Ectodermal cell (in vitro differentiated cells): ENCODE measurements at regions not wholly inside any gene's neighbourhood (a gene's known extent, or its start where the extent isn't known, plus 50 kb on each side); places are given as distances from the start of the nearest gene placed in this dataset.

Source experiments
- H3K27ac ChIP-seq: 2 replicates; pipeline ENCODE4 v1.7.0; 2013; ENCODE audit warnings: mild to moderate bottlenecking, low read depth, low read length; ENCODE audit not compliant: insufficient read depth, poor library complexity, severe bottlenecking
- H3K27me3 ChIP-seq: 2 replicates; pipeline ENCODE4 v1.7.0; 2013; ENCODE audit warnings: mild to moderate bottlenecking, low read length; ENCODE audit not compliant: insufficient read depth, control insufficient read depth, poor library complexity, severe bottlenecking
- H3K36me3 ChIP-seq: one replicate; pipeline ENCODE4 v1.7.0; 2013; ENCODE audit warnings: low read length; ENCODE audit not compliant: control insufficient read depth, insufficient read depth
- H3K4me1 ChIP-seq: one replicate; pipeline ENCODE4 v1.7.0; 2013; ENCODE audit warnings: low read length; ENCODE audit not compliant: control insufficient read depth, insufficient read depth
- H3K4me3 ChIP-seq: 2 replicates; pipeline ENCODE4 v1.7.0; 2013; ENCODE audit warnings: low read depth, low read length, control low read depth; ENCODE audit not compliant: insufficient read depth
- H3K9me3 ChIP-seq: 2 replicates; pipeline ENCODE4 v1.7.0; 2013; ENCODE audit warnings: mild to moderate bottlenecking, low read length, moderate library complexity; ENCODE audit not compliant: control insufficient read depth
- WGBS, 2 experiments: methylation state at CpG; one replicate each; pipeline ENCODE4 v1.1.7; 2013; ENCODE audit warnings: missing lambda C conversion rate in 2 of 2; 5-methylcytosine and 5-hydroxymethylcytosine counted together

DNA sequence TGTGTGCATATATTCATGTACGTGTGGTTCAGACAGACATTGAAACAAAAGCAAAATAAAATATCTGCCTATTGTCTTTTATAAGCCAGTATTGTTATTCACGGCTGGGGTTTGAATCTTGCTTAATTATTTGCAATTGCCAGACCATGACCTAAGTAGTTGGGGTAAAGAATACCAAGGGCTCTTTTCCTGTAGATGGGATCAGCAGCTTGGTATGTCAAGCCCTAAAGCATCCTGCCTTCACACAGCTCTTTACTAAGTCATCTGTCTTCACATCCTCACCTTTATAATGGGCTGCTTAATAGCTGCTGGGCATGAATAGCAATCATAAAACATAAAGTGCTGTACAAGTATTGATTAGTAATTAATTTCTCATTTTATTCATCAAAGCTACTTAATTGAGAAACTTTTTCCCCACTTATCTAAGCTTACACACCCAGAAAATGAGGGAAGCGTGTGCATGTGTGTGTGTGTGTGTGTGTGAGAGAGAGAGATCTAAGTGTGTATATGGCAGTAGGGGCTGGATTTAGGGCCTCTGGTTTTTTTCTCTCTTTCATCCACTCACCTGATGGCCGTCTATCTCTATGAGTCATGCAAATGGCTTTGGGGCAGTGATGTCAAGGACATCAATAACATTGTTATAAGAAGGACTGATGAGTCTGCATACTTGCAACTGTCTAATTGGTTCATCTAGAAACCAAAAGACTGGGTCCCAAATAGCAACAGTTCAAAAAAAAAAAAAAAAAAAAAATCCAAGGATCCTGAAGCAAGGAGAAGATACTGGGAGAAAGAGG lies 244.1 kb upstream of the TNP1 start:
- WGBS, 2 experiments = 90 to 95% methylated on average over 3 to 4 of the region's 4 CpGs
- Histone ChIP-seq H3K9me3 (no peaks in the 10 kb centered on the region), H3K4me3 (no peak overlapping the region), H3K27ac (no peak overlapping the region), H3K36me3 (no peaks in the 10 kb centered on the region), H3K27me3 (no peaks in the 10 kb centered on the region), H3K4me1 (no peaks in the 10 kb centered on the region)

DNA sequence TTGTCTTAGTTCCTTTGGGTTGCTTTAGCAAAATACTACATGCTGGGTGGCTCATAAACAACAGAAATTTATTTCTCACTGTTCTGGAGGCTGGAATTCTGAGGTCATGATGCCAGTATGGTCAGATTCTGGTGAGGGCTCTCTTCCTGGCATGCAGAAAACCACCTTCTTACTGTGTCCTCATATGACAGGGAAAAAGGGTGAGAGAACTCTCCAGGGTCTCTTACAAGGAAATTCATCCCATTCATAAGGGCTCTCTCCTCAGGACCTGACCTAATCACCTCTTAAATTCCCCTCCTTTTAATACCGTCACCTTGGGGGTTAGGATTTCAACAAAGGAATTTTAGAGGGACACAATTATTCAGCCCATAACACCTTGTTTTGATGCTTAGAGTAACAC lies 243.1 kb upstream of the TNP1 start:
- 67 to 83% methylated on average over 1 of the region's 1 CpG for WGBS, 2 experiments

DNA sequence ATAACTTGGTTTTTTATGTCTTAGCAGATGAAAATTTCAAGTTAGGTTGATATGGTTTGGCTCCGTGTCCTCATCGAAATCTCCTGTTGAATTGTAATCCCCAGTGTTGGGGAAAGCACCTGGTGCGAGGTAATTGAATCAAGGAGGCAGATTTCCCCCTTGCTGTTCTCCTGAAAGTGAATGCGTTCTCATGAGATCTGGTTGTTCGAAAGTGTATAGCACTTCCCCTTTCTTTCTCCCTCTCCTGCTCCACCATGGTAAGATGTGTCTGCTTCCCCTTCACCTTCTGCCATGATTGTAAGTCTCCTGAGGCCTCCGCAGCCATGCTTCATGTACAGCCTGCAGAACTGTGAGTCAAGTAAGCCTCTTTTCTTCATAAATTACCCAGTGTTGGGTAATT lies 242.1 kb upstream of the TNP1 start:
- Histone ChIP-seq H3K4me1 (no peaks in the 10 kb centered on the region), H3K27ac (no peak overlapping the region), H3K27me3 (no peaks in the 10 kb centered on the region), H3K4me3 (no peak overlapping the region), H3K36me3 (no peaks in the 10 kb centered on the region), H3K9me3 (no peaks in the 10 kb centered on the region)
- 93 to 96% methylated on average over 6 of the region's 6 CpGs for WGBS, 2 experiments

More for the DNA sequence above, 243.1 kb upstream of the TNP1 start:
- Histone ChIP-seq H3K9me3 (no peaks in the 10 kb centered on the region), H3K4me3 (no peak overlapping the region), H3K27ac (no peak overlapping the region), H3K4me1 (no peaks in the 10 kb centered on the region), H3K27me3 (no peaks in the 10 kb centered on the region), H3K36me3 (no peaks in the 10 kb centered on the region)

DNA sequence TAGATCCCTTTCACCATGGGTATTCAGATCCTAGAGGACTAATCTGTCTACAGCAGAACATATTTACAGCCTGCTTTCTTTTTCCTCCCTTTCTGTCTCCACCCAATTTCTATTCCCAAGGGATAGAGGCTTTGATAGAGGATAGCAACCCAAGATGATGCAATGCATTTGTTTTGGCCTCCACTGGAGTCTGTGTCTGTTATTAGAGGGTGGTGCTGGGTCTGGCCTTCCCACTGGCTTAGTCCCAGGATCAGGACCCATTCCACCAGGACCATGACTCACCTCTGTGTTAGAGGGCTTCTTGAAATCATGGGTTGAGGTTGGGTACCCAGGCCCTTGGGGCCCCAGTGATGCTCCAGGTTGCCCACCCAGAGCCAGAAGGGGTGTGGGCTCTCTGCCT lies 239.7 kb upstream of the TNP1 start:
- Histone ChIP-seq H3K27ac (no peak overlapping the region), H3K4me1 (no peaks in the 10 kb centered on the region), H3K36me3 (no peaks in the 10 kb centered on the region), H3K27me3 (no peaks in the 10 kb centered on the region), H3K4me3 (no peak overlapping the region), H3K9me3 (no peaks in the 10 kb centered on the region)

DNA sequence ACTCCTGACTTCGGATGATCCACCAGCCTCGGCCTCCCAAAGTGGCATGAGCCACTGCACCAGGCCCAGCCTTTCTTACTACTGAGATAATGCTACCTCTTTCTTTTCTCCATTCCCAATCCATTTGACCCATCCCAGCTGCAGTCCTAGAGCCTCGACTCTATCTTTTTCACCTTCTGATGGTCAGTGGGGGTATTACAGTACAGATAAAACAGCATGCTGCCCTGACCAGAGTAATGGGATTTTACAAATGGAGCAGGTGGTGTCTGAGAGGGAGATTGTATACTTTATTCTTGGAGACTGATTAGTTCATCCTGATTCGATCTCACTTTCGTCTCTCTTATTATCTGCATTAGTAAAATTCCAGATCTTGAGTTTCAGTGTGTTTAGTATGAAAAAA lies 238.6 kb upstream of the TNP1 start:
- H3K9me3 ChIP-seq = no peaks in the 10 kb centered on the region
- no peaks in the 10 kb centered on the region for H3K36me3 ChIP-seq
- 95 to 97% methylated on average over 5 of the region's 5 CpGs for WGBS, 2 experiments
- no peak overlapping the region for H3K4me3 ChIP-seq
- no peaks in the 10 kb centered on the region for H3K27me3 ChIP-seq
- no peaks in the 10 kb centered on the region for H3K4me1 ChIP-seq
- no peak overlapping the region for H3K27ac ChIP-seq

DNA sequence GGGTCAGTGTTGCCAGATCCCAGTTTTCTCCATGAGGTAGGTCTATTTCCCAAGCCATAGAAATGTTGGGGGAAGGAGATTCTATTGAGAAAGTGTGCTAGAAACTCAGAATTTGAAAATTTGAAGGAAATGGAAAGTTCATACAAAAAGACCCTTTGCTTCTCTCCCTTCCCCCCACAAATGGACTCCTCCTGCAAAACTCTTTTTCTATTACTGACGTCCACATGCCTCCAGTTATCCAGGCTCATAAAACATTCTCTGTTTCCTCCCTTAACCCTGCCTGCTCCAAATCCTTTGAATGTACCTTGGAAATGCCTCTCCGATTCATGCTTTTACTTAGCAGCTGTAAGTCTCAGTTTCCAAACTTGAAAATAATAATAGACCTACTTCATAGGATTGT lies 237.5 kb upstream of the TNP1 start:
- H3K9me3 ChIP-seq = no peaks in the 10 kb centered on the region
- no peaks in the 10 kb centered on the region for H3K27me3 ChIP-seq
- H3K36me3 ChIP-seq = no peaks in the 10 kb centered on the region
- 91 to 94% methylated on average over 2 of the region's 2 CpGs for WGBS, 2 experiments
- no peaks in the 10 kb centered on the region for H3K4me1 ChIP-seq
- no peak overlapping the region for H3K27ac ChIP-seq
- H3K4me3 ChIP-seq = no peak overlapping the region

DNA sequence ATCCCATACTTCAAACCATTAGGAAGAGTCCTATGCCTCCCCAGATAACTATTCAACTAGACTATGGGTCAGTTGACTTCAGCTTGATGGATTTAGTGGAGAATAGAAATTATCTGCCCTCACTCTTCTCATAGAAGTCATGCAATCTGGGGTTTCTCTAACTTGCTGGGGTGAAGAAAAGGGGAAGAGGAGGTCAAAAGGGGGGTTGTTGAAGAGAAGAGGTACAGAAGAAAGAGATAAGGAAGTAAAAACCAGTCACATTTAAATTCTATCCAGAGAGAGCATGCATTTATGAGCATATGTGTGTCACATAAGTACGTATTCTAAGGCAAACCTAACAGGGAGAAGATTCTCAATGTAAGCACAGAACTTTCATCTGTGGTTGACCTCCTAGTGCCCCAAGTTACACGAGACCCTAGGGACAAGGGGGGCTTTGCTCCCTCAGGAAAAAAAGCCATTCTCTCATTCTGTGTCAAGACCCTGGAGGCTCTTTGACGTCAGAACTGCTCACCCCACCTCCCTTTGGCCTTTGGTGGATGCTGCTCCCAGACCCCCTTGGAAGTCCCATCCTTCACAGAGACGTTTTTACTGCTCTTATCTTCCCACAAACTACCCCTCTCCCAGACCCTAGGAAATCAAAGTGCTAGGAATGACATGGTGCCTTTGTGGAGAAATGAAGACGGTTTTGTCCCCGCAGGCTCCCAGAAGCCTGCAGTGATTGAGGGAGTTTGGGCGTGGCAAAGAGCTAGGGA lies 236.8 kb upstream of the TNP1 start:
- Histone ChIP-seq H3K27me3 (no peaks in the 10 kb centered on the region), H3K36me3 (no peaks in the 10 kb centered on the region), H3K4me3 (no peak overlapping the region), H3K27ac (no peak overlapping the region), H3K9me3 (no peaks in the 10 kb centered on the region), H3K4me1 (no peaks in the 10 kb centered on the region)
- WGBS, 2 experiments = 86 to 92% methylated on average over 7 of the region's 7 CpGs

DNA sequence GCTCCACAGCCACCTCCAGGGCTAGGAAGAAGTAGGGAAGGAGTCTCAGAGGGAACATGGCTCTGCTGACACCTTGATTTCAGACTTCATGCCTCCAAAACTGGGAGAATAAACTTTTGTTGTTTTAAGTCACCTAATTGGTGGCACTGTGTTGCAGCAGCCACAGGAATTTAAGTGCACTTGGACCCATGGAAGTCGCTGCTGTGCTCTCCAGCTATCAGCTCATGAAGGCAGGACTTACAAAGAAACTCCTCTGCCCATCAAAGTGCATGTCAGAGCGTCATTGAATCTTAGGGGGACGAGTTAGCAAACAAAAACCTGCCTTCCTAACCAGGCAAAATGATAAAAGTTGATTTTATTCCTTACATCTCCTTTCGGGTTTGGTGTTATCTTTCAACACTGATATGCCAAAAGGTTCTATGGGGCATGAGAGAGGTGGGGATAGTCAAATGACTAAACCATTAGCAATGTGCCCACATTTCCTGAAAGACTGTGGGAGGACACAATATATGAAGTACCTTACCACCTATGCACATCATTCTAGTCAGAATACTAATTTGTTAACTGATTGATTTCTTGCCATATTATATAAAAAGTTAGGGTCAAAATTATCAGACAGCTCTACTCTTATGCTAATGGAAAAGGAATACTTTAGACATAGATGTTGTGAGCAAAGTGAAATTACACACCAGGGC lies 235.8 kb upstream of the TNP1 start:
- no peak overlapping the region for H3K27ac ChIP-seq
- H3K4me3 ChIP-seq = no peak overlapping the region
- no peaks in the 10 kb centered on the region for H3K9me3 ChIP-seq
- no peaks in the 10 kb centered on the region for H3K4me1 ChIP-seq
- no peaks in the 10 kb centered on the region for H3K27me3 ChIP-seq
- 88 to 94% methylated on average over 4 of the region's 4 CpGs for WGBS, 2 experiments
- no peaks in the 10 kb centered on the region for H3K36me3 ChIP-seq

DNA sequence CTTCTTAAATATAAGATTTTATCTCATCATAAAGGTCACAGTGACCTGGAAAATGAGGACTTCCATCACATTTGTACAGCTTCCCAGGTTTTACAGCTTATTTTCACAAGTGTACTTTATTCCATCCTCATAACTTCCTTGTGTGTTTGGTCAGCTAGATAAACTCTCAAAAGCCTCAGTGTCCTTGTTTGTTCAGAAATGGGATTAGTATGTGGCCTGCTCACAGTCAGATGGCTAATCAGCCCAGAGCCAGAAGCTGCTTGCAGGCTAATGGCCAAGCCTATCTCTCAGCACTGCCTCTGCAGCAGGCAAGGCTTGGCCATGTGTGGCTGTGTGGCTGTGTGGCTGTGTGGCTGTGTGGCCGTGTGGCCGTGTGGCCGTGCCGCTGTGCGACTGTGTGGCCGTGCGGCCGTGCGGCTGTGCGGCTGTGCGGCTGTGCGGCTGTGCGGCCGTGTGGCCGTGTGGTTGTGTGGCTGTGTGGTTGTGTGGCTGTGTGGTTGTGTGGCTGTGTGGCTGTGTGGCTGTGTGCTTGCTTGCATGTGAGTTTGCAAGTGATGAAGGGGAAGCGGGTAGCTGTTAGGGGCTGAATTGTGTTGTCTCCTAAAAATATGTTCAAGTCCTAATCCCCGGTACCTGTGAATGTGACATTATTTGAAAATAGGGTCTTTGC lies 233.0 kb upstream of the TNP1 start:
- Histone ChIP-seq H3K4me3 (no peak overlapping the region), H3K27ac (no peak overlapping the region), H3K27me3 (no peaks in the 10 kb centered on the region), H3K36me3 (no peaks in the 10 kb centered on the region), H3K4me1 (no peaks in the 10 kb centered on the region), H3K9me3 (no peaks in the 10 kb centered on the region)
- WGBS, 2 experiments = 91 to 94% methylated on average over 17 of the region's 17 CpGs

DNA sequence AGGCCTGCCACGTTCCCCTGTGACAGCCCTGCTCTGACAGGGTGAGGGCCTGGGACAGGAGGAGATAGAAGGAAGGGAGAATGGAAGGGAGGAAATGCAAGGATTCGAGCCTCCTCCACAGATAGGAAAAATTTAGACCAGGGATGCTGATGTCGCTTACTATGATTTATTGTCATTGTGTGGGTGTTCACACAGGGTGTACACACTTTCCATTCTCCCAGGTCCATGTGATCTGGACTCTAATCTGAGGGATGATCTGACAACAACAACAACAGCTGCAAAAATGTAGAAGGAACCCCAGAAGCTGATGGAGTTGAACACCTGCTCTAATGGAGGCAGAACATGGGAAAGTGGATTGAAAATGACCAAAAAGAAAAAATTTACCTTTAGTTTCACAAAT lies 231.7 kb upstream of the TNP1 start:
- no peaks in the 10 kb centered on the region for H3K27me3 ChIP-seq
- no peak overlapping the region for H3K27ac ChIP-seq
- no peaks in the 10 kb centered on the region for H3K4me1 ChIP-seq
- no peaks in the 10 kb centered on the region for H3K9me3 ChIP-seq
- H3K4me3 ChIP-seq = no peak overlapping the region
- 88 to 96% methylated on average over 3 of the region's 3 CpGs for WGBS, 2 experiments
- no peaks in the 10 kb centered on the region for H3K36me3 ChIP-seq
